ENCODE measurements at regions not wholly inside any gene's neighbourhood (a gene's known extent, or its start where the extent isn't known, plus 50 kb on each side); places are given as distances from the start of the nearest gene placed in this dataset.
"Not testable (repeated sequence)": the region's sequence is repeated elsewhere in the genome, so short reads cannot be mapped to it uniquely, and the experiment has no call there.

- not testable (repeated sequence) for DNase-seq
These were observed 513.5 kb downstream of the EDEM1 start for GRCh38 chr3:5701005-5701404.

GRCh38 chr3:5707794-5708193 lies 520.3 kb downstream of the EDEM1 start:
- no peak for DNase-seq

GRCh38 chr3:5709714-5710113 lies 522.2 kb downstream of the EDEM1 start:
- no peak for DNase-seq

- DNase-seq, result no peak
These were observed 523.2 kb downstream of the EDEM1 start for GRCh38 chr3:5710718-5711117.

- DNase-seq, result no peak
These were observed 529.7 kb downstream of the EDEM1 start for GRCh38 chr3:5717254-5717653.

GRCh38 chr3:5719668-5720067 lies 532.2 kb downstream of the EDEM1 start:
- DNase-seq, result not testable (repeated sequence)

GRCh38 chr3:5725801-5726200 lies 538.3 kb downstream of the EDEM1 start:
- DNase-seq, result no peak

- DNase-seq, result no peak
These were observed 539.1 kb downstream of the EDEM1 start for GRCh38 chr3:5726621-5727020.

- no peak for DNase-seq
These were observed 540.4 kb downstream of the EDEM1 start for GRCh38 chr3:5727743-5728484.

GRCh38 chr3:5729852-5730251 lies 542.3 kb downstream of the EDEM1 start:
- no peak for DNase-seq

- no peak for DNase-seq
These were observed 543.6 kb downstream of the EDEM1 start for GRCh38 chr3:5731100-5731499.

- DNase-seq, result no peak
These were observed 544.6 kb downstream of the EDEM1 start for GRCh38 chr3:5732081-5732480.

- no peak for DNase-seq
These were observed 546.5 kb downstream of the EDEM1 start for GRCh38 chr3:5733995-5734394.

GRCh38 chr3:5735896-5736295 lies 548.4 kb downstream of the EDEM1 start:
- DNase-seq, result no peak

- no peak for DNase-seq
These were observed 551.9 kb downstream of the EDEM1 start for GRCh38 chr3:5739299-5739935.

- no peak for DNase-seq
These were observed 552.4 kb downstream of the EDEM1 start for GRCh38 chr3:5739949-5740348.

- no peak for DNase-seq
These were observed 553.5 kb downstream of the EDEM1 start for GRCh38 chr3:5741017-5741416.

GRCh38 chr3:5750091-5750490 lies 562.6 kb downstream of the EDEM1 start:
- no peak for DNase-seq

- no peak for DNase-seq
These were observed 563.5 kb downstream of the EDEM1 start for GRCh38 chr3:5750874-5751640.

- no peak for DNase-seq
These were observed 567.1 kb downstream of the EDEM1 start for GRCh38 chr3:5754602-5755001.

GRCh38 chr3:5756443-5756842 lies 568.9 kb downstream of the EDEM1 start:
- no peak for DNase-seq

GRCh38 chr3:5757213-5757804 lies 569.8 kb downstream of the EDEM1 start:
- no peak for DNase-seq

- DNase-seq, result no peak
These were observed 571.2 kb downstream of the EDEM1 start for GRCh38 chr3:5758699-5759098.

Measured in effector CD4-positive, alpha-beta T cell (primary cell).